ENCODE measurements at regions not wholly inside any gene's neighbourhood (a gene's known extent, or its start where the extent isn't known, plus 50 kb on each side); places are given as distances from the start of the nearest gene placed in this dataset.

DNA sequence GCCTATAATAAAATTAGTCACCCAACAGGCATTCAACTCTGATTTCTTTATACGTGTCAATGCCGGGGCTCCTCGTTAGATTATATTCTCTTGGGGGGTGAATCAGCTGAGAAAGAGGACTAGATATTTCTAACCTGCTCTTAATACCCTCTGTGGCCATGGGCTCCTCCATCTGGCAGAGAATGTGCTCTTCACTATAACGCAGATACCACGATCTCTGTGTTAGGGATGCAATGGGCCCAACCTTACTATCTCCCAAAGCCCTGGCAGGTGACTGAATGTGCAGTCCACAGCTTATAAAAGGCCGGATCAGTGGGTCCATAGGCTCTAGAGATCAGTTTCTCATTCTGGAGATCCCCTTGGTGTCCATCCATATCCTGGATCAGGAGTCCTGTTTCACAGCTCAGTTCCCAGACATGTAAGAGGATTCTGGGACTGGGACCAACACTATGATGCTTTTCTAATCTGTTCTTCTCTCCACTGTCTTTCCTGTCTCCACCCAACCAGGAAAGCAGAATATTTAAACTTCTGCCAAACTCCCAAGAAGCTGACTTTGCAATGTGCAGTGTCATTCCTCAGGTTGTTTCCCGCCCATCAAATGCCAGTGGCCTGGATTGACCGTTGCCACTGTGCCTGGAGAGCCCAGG, 71.4 kb upstream of the CELF4 start:
- Histone ChIP-seq H3K9me3 (no peaks in the 10 kb centered on the region), H3K4me3 (no peak overlapping the region), H3K4me1 (no peaks in the 10 kb centered on the region), H3K27ac (no peak overlapping the region), H3K36me3 (no peaks in the 10 kb centered on the region), H3K27me3 (no peaks in the 10 kb centered on the region)
- TF ChIP-seq POLR2A (IDR thresholded peaks at IDR 0.05) (no peak), EP300 (IDR thresholded peaks at IDR 0.05) (no peak)
- TF ChIP-seq, protein P1, sequence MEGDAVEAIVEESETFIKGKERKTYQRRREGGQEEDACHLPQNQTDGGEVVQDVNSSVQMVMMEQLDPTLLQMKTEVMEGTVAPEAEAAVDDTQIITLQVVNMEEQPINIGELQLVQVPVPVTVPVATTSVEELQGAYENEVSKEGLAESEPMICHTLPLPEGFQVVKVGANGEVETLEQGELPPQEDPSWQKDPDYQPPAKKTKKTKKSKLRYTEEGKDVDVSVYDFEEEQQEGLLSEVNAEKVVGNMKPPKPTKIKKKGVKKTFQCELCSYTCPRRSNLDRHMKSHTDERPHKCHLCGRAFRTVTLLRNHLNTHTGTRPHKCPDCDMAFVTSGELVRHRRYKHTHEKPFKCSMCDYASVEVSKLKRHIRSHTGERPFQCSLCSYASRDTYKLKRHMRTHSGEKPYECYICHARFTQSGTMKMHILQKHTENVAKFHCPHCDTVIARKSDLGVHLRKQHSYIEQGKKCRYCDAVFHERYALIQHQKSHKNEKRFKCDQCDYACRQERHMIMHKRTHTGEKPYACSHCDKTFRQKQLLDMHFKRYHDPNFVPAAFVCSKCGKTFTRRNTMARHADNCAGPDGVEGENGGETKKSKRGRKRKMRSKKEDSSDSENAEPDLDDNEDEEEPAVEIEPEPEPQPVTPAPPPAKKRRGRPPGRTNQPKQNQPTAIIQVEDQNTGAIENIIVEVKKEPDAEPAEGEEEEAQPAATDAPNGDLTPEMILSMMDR (IDR thresholded peaks at IDR 0.05) = no peak
- 76 to 79% methylated on average over 8 of the region's 8 CpGs for WGBS, 2 donors
- no peak for DNase-seq (ENCODE audit: low spot score in 2 of 2)

DNA sequence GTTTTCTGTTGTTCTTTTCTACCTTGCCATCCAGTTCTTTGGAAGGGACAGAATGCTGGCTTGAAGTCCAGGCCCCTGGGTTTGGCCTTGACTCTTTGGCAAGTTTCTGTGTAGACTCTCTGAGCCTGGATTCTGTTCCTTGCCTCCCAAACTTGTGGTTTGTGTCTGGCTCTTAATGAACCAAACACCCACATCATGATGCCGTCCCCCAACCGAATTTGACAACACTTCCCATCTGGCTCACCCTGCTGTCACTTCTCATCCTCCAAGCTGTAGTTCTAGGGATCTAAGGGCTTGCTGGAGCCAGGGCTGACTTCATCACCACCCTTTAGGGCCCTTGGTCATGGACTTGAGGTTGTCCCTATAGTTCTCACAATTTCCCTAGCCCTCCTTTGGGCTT, 68.9 kb upstream of the CELF4 start:
- Histone ChIP-seq H3K27ac (no peak overlapping the region), H3K4me1 (no peaks in the 10 kb centered on the region), H3K9me3 (no peaks in the 10 kb centered on the region), H3K4me3 (no peak overlapping the region), H3K27me3 (no peaks in the 10 kb centered on the region), H3K36me3 (no peaks in the 10 kb centered on the region)
- TF ChIP-seq, protein P1 (IDR thresholded peaks at IDR 0.05) = no peak
- no peak for TF ChIP-seq EP300 (IDR thresholded peaks at IDR 0.05)
- no peak for TF ChIP-seq POLR2A (IDR thresholded peaks at IDR 0.05)
- no peak for DNase-seq (ENCODE audit: low spot score in 2 of 2)
- WGBS, 2 donors = 81 to 90% methylated on average over 2 of the region's 2 CpGs

DNA sequence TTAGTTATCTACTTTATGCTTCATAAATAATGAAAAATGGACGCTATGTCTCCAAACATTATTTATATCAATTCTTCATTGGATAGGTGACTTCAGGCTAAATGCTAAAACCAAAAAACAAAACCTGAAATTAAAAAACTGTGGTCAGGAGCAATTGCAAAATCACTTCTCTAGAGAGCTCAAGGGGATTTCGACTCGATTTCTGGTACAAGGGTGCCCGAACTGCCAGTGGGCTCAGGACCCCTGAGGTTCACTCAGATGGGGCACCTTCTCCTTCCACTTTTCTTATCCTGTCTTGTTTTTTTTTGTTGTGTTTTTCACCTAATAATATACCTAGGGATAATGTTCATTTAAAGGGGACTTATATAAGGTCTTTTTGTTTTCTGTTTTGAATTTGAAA, 65.8 kb upstream of the CELF4 start:
- H3K4me3 ChIP-seq = no peak overlapping the region

DNA sequence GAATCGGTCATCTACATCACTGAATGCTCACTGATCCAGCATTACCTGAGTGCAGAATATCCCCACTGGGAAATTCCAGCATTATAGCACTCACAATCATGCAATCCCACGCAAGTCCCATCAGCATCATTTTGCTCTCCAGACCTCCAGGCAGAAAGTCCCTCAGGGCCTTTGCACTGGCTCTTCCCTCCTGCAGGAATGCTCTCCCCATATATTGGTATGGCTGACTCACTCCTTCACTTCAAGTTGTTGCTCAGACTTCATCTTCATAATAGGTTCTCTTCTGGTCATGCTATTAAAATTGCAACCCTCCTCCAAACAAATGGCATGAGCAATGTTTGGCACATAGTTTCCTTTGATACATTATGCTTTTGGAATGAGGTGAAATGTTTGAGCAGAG, 64.7 kb upstream of the CELF4 start:
- WGBS, 2 donors = 67 to 78% methylated on average over 1 to 2 of the region's 2 CpGs

More for the DNA sequence above, 65.8 kb upstream of the CELF4 start:
- Histone ChIP-seq H3K9me3 (no peaks in the 10 kb centered on the region), H3K36me3 (no peaks in the 10 kb centered on the region), H3K27me3 (no peaks in the 10 kb centered on the region), H3K27ac (no peak overlapping the region), H3K4me1 (no peaks in the 10 kb centered on the region)
- no peak for TF ChIP-seq POLR2A (IDR thresholded peaks at IDR 0.05)
- TF ChIP-seq EP300 (IDR thresholded peaks at IDR 0.05) = no peak
- TF ChIP-seq, protein P1 (IDR thresholded peaks at IDR 0.05) = no peak
- DNase-seq (ENCODE audit: low spot score in 2 of 2) = no peak
- WGBS, 2 donors = 86 to 87% methylated on average over 4 of the region's 4 CpGs

DNA sequence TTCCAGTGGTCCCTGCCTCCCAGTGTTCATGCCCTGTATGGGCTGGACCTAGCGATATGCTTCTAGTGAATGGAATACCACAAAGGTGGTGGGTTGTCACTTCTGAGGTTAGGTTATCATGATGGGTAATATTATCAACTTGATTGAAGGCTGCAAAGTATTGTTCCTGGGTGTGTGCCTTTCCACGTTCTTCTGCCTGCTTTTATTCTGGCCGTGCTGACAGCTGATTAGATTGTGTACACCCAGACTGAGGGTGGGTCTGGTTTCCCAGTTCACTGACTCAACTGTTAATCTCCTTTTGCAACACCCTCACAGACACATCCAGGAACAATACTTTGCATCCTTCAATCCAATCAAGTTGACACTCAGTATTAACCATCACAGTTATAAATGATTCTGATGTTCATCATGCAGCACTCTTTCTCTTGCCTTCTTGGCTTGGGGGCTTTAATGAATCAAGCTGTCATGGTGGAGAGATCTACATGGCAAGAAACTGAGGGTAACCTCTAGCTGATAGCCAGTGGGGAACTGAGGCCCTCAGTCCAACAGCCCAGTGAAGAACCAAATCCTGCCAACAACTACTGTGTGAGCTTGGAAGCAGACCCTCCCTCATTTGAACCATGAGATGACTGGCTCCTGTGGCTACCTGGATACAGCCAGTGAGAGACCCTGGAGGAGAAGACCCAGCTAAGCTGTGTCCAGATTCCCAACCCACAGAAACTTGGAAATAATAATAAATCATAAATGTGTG, 63.0 kb upstream of the CELF4 start:
- no peak for TF ChIP-seq POLR2A (IDR thresholded peaks at IDR 0.05)
- no peak for DNase-seq (ENCODE audit: low spot score in 2 of 2)
- no peak overlapping the region for H3K4me3 ChIP-seq
- no peaks in the 10 kb centered on the region for H3K4me1 ChIP-seq
- H3K27ac ChIP-seq = no peak overlapping the region
- H3K9me3 ChIP-seq = no peaks in the 10 kb centered on the region
- no peaks in the 10 kb centered on the region for H3K27me3 ChIP-seq
- WGBS, 2 donors = 84 to 95% methylated on average over 3 of the region's 3 CpGs
- no peaks in the 10 kb centered on the region for H3K36me3 ChIP-seq

More for the DNA sequence above, 64.7 kb upstream of the CELF4 start:
- TF ChIP-seq POLR2A (IDR thresholded peaks at IDR 0.05) (no peak), EP300 (IDR thresholded peaks at IDR 0.05) (no peak)
- TF ChIP-seq, protein P1 (IDR thresholded peaks at IDR 0.05) = no peak
- Histone ChIP-seq H3K27ac (no peak overlapping the region), H3K4me3 (no peak overlapping the region), H3K36me3 (no peaks in the 10 kb centered on the region), H3K9me3 (no peaks in the 10 kb centered on the region), H3K27me3 (no peaks in the 10 kb centered on the region), H3K4me1 (no peaks in the 10 kb centered on the region)
- DNase-seq (ENCODE audit: low spot score in 2 of 2) = no peak
